ENCODE measurements at regions not wholly inside any gene's neighbourhood (a gene's known extent, or its start where the extent isn't known, plus 50 kb on each side); places are given as distances from the start of the nearest gene placed in this dataset.
"Not testable (repeated sequence)": the region's sequence is repeated elsewhere in the genome, so short reads cannot be mapped to it uniquely, and the experiment has no call there.

DNA sequence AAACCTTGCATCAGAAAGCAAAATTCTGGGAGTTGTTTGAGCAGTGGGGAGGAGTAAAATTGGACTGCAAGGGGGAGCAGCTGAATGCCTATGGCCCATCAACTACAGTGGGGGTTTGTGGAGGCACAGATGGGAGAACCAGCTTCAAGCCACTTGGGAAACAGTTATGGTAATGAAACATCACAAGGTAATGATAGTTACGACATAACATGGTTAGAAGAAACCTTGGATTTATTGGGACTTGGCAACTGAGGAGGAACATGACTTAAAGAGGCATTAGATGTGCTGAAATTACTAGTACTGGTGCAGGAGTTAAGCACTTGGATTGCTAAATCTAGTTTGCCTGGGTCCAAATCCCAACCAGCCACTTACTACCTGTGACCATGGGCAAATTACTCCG lies 868.4 kb downstream of the KCNMA1 start:
- no peak for DNase-seq (ENCODE audit: low read depth, low spot score)
- H3K9me3 ChIP-seq (ENCODE audit: control insufficient read depth, insufficient read depth, low read length) = no peaks in the 10 kb centered on the region
- H3K27ac ChIP-seq (ENCODE audit: low read depth, low read length) = no peak overlapping the region
- POLR2A ChIA-PET = no interaction called here
- no peaks in the 10 kb centered on the region for H3K27me3 ChIP-seq (ENCODE audit: control insufficient read depth, insufficient read depth, low read length)
- CTCF ChIA-PET = no interaction called here
- no peak overlapping the region for H3K4me3 ChIP-seq (ENCODE audit: low read depth, low read length)
- TF ChIP-seq, protein P1, sequence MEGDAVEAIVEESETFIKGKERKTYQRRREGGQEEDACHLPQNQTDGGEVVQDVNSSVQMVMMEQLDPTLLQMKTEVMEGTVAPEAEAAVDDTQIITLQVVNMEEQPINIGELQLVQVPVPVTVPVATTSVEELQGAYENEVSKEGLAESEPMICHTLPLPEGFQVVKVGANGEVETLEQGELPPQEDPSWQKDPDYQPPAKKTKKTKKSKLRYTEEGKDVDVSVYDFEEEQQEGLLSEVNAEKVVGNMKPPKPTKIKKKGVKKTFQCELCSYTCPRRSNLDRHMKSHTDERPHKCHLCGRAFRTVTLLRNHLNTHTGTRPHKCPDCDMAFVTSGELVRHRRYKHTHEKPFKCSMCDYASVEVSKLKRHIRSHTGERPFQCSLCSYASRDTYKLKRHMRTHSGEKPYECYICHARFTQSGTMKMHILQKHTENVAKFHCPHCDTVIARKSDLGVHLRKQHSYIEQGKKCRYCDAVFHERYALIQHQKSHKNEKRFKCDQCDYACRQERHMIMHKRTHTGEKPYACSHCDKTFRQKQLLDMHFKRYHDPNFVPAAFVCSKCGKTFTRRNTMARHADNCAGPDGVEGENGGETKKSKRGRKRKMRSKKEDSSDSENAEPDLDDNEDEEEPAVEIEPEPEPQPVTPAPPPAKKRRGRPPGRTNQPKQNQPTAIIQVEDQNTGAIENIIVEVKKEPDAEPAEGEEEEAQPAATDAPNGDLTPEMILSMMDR (IDR thresholded peaks at IDR 0.05; ENCODE audit: low read depth, low read length) = no peak

DNA sequence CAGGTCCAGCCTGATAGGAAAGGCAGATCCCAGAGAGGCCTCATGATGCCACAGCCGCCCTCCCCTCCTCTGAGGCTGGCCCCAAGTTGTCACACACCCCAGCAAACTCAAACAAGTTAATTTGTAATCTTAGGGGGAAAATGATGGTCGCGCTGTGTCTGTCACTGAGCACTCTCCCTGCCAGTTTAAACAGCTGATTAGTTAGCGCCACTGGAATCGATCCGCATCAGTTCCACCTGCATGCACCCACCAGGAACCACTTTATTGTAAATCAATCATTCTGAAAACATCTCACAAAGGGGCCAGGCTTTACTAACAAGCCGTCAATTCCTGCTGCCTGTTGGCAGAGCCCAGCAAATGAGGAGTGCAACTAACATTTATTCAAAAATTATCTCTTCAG lies 870.9 kb downstream of the KCNMA1 start:
- no peak for DNase-seq (ENCODE audit: low read depth, low spot score)
- TF ChIP-seq, protein P1 (IDR thresholded peaks at IDR 0.05; ENCODE audit: low read depth, low read length) = no peak
- H3K4me3 ChIP-seq (ENCODE audit: low read depth, low read length) = no peak overlapping the region
- ChIA-PET CTCF (no interaction called here), POLR2A (no interaction called here)
- H3K27me3 ChIP-seq (ENCODE audit: control insufficient read depth, insufficient read depth, low read length) = no peaks in the 10 kb centered on the region
- no peak overlapping the region for H3K27ac ChIP-seq (ENCODE audit: low read depth, low read length)
- H3K9me3 ChIP-seq (ENCODE audit: control insufficient read depth, insufficient read depth, low read length) = no peaks in the 10 kb centered on the region

DNA sequence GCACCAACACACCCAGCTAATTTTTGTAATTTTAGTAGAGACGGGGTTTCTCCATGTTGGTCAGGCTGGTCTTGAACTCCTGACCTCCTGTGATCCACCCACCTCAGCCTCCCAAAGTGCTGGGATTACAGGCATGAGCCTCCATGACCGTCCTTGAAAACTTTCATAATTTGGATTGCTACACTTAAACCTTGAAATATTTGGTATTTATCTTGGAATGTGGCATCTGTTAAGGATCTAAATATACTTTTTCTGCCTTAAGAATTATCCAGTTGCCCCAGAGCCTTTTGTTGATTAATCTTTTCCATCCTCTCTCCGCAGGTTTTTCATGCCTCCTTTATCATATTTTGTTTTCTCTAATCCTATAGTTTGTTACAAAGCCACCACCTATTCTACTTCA lies 872.7 kb downstream of the KCNMA1 start:
- DNase-seq (ENCODE audit: low read depth, low spot score); H3K27me3 ChIP-seq (ENCODE audit: control insufficient read depth, insufficient read depth, low read length); H3K27ac ChIP-seq (ENCODE audit: low read depth, low read length); H3K9me3 ChIP-seq (ENCODE audit: control insufficient read depth, insufficient read depth, low read length); H3K4me3 ChIP-seq (ENCODE audit: low read depth, low read length); CTCF ChIA-PET; POLR2A ChIA-PET: not testable (repeated sequence)

DNA sequence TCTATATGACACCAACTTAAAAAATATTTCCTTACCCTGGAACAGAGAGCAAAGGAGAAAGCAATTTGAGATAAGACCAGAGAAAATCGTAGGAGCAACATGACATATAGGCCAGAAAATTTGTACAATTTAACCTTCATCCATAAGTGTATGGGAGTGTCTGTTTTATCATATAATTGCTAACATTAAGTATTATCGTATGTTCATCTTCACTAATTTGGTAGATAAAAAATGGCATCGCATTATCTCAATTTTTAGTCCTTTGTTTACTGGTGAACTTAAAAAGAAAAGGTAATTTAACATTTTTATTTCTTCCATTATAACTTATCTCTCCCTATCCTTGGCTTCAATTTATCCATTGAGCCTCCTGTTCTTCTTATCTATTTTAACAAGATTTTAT lies 873.4 kb downstream of the KCNMA1 start:
- no peak overlapping the region for H3K27ac ChIP-seq (ENCODE audit: low read depth, low read length)
- TF ChIP-seq, protein P1 (IDR thresholded peaks at IDR 0.05; ENCODE audit: low read depth, low read length) = no peak
- DNase-seq (ENCODE audit: low read depth, low spot score) = no peak
- CTCF ChIA-PET = no interaction called here
- H3K4me3 ChIP-seq (ENCODE audit: low read depth, low read length) = no peak overlapping the region
- H3K9me3 ChIP-seq (ENCODE audit: control insufficient read depth, insufficient read depth, low read length) = no peaks in the 10 kb centered on the region
- POLR2A ChIA-PET = no interaction called here
- H3K27me3 ChIP-seq (ENCODE audit: control insufficient read depth, insufficient read depth, low read length) = no peaks in the 10 kb centered on the region

DNA sequence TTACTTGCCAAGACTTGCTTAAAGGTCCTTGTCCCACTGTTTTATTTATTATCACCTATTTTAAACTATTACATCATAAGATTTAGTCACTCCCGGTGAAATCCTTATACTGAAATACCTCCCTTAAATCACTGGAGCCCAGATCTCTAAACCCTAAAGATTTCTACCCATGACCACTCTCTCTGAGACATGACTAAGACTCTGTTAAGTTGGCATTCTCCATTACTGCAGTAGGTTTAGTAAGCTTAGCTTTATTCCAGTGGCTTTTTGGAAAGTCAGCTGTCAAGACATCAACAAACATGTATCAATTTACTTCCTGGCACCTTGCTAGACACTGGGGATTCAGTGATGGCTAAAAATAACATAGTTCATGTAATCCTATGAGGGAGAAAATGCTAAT lies 874.2 kb downstream of the KCNMA1 start:
- CTCF ChIA-PET = no interaction called here

More for the DNA sequence above, 874.2 kb downstream of the KCNMA1 start:
- TF ChIP-seq, protein P1 (IDR thresholded peaks at IDR 0.05; ENCODE audit: low read depth, low read length) = no peak
- DNase-seq (ENCODE audit: low read depth, low spot score) = no peak
- Histone ChIP-seq H3K27ac (ENCODE audit: low read depth, low read length) (no peak overlapping the region), H3K9me3 (ENCODE audit: control insufficient read depth, insufficient read depth, low read length) (no peaks in the 10 kb centered on the region), H3K27me3 (ENCODE audit: control insufficient read depth, insufficient read depth, low read length) (no peaks in the 10 kb centered on the region), H3K4me3 (ENCODE audit: low read depth, low read length) (no peak overlapping the region)
- POLR2A ChIA-PET = no interaction called here
